Activated B cell treated with CpG ODN at 0.5 μM for 24 hours (primary cell): ENCODE measurements at regions not wholly inside any gene's neighbourhood (a gene's known extent, or its start where the extent isn't known, plus 50 kb on each side); places are given as distances from the start of the nearest gene placed in this dataset.

Experiments
- ATAC-seq: fragments of 200-7000 bp; cut with Tn5 transposase; one replicate; pipeline ENCODE4 v1.10.0; 2021; ENCODE audit warnings: low read depth, mild to moderate bottlenecking, moderate library complexity
- CTCF ChIA-PET: fragments of 350-600 bp; sonication (Branson Sonifier 250); formaldehyde crosslinking; loops from one replicate; lab custom pipeline; 2021; ENCODE audit warnings: antibody characterized with exemption; lab: Charles Lee
- POLR2A ChIA-PET: fragments of 350-600 bp; sonication (Branson Sonifier 250); formaldehyde crosslinking; loops from one replicate; lab custom pipeline; 2021; ENCODE audit warnings: antibody characterized with exemption; lab: Charles Lee
- DNase-seq: peaks from one replicate; pipeline ENCODE4 v3.0.0; 2022
- H3K27ac Mint-ChIP-seq: one replicate; pipeline ENCODE4 v1.8.0; 2020; ENCODE audit warnings: mixed read lengths
- H3K27me3 Mint-ChIP-seq: one replicate; pipeline ENCODE4 v1.8.0; 2021; ENCODE audit warnings: mixed read lengths
- H3K36me3 Mint-ChIP-seq: one replicate; pipeline ENCODE4 v1.8.0; 2021; ENCODE audit warnings: low read depth, mixed read lengths
- H3K4me1 Mint-ChIP-seq: one replicate; pipeline ENCODE4 v1.8.0; 2021; ENCODE audit warnings: mixed read lengths
- H3K4me3 Mint-ChIP-seq: one replicate; pipeline ENCODE4 v1.8.0; 2020; ENCODE audit warnings: mild to moderate bottlenecking, mixed read lengths
- H3K9me3 Mint-ChIP-seq: one replicate; pipeline ENCODE4 v1.8.0; 2020; ENCODE audit warnings: mixed read lengths
- intact Hi-C: fragments of 100-400 bp; cut with micrococcal nuclease; formaldehyde crosslinking; loops from one replicate; pipeline ENCODE4 v1.15.1; 2024
- TF ChIP-seq, protein P1 (sequence below): fragments of 200-600 bp; IDR thresholded peaks from one replicate; pipeline ENCODE4 v1.8.0; 2022; ENCODE audit warnings: antibody characterized with exemption, mild to moderate bottlenecking

DNA sequence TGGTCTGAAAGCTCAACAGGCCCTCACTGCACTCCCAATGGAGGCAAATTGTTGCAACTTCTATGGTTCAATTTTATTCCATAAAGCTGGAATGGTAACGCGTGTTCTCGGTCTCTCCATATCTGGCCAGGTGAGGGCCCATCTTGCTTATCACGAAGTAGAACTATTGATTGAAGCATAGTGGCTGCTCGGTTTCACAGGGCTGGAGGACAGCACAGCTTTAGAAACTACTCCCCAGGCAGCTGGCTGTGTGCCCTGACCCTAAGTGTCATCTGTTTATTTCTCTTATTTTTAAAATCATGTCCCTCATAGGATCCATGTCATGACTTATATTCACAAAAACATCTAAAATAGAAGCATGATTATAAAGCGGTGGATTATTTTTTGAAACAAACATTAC lies 223.4 kb downstream of the NPR3 start:
- Mint-ChIP-seq H3K27me3 (no peaks in the 10 kb centered on the region), H3K4me1 (no peaks in the 10 kb centered on the region)

DNA sequence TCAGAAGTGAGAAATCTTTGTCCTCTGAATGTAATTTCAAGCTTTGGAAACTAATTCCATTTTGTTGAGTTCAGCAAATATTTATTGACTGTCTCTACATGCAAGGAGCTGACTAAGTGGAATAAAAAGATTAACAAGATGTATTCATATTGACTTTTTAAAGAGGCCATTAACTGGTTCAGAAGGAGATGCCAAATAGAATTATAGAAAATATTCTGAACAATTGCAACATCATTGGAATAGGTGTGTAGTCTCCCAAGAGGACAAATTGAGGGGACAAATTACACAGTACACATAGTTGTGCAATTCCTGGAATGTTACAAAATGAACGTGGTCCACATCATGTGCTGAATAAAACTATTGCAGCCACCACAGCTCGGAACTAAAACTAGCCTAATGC lies 224.2 kb downstream of the NPR3 start:
- no peaks in the 10 kb centered on the region for H3K9me3 Mint-ChIP-seq
- ChIA-PET CTCF (no interaction called here), POLR2A (no interaction called here)
- H3K36me3 Mint-ChIP-seq, result no peaks in the 10 kb centered on the region
- TF ChIP-seq, protein P1, sequence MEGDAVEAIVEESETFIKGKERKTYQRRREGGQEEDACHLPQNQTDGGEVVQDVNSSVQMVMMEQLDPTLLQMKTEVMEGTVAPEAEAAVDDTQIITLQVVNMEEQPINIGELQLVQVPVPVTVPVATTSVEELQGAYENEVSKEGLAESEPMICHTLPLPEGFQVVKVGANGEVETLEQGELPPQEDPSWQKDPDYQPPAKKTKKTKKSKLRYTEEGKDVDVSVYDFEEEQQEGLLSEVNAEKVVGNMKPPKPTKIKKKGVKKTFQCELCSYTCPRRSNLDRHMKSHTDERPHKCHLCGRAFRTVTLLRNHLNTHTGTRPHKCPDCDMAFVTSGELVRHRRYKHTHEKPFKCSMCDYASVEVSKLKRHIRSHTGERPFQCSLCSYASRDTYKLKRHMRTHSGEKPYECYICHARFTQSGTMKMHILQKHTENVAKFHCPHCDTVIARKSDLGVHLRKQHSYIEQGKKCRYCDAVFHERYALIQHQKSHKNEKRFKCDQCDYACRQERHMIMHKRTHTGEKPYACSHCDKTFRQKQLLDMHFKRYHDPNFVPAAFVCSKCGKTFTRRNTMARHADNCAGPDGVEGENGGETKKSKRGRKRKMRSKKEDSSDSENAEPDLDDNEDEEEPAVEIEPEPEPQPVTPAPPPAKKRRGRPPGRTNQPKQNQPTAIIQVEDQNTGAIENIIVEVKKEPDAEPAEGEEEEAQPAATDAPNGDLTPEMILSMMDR, result no peak
- DNase-seq (no peak), ATAC-seq (no peak)
- H3K4me3 Mint-ChIP-seq, result no peak overlapping the region
- no peaks in the 10 kb centered on the region for H3K27me3 Mint-ChIP-seq
- intact Hi-C loops, result no loop called here
- H3K4me1 Mint-ChIP-seq, result no peaks in the 10 kb centered on the region
- H3K27ac Mint-ChIP-seq, result no peak overlapping the region

More for the DNA sequence above, 223.4 kb downstream of the NPR3 start:
- ATAC-seq (no peak), DNase-seq (no peak)
- POLR2A ChIA-PET, result no interaction called here
- H3K4me3 Mint-ChIP-seq, result no peak overlapping the region
- no peak overlapping the region for H3K27ac Mint-ChIP-seq
- TF ChIP-seq, protein P1, result no peak
- CTCF ChIA-PET, result no interaction called here
- intact Hi-C loops, result no loop called here
- H3K36me3 Mint-ChIP-seq, result no peaks in the 10 kb centered on the region
- H3K9me3 Mint-ChIP-seq, result no peaks in the 10 kb centered on the region

DNA sequence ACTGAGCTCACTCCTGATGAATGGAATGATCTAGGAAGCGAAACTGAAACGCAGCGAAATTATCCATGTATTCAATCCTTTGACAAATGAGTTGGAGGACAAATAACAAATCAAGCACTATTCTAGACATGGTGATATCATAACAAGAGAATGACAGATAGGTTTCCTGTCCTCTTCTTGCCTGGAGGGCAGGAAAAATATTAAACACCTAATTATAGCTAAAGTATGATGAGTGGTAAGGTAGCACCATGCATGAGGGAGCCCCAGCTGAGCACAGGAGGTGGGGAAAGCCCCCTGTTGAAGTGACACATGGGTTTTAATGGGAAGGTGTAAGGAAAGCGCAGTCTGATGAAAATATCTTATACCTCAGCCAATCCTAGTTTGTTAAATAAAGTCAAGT lies 225.2 kb downstream of the NPR3 start:
- Mint-ChIP-seq H3K36me3 (no peaks in the 10 kb centered on the region), H3K27ac (no peak overlapping the region), H3K4me3 (no peak overlapping the region), H3K4me1 (no peaks in the 10 kb centered on the region), H3K9me3 (no peaks in the 10 kb centered on the region), H3K27me3 (no peaks in the 10 kb centered on the region)
- no peak for DNase-seq
- no peak for ATAC-seq
- TF ChIP-seq, protein P1, result no peak
- POLR2A ChIA-PET, result no interaction called here
- intact Hi-C loops, result no loop called here
- CTCF ChIA-PET, result no interaction called here

DNA sequence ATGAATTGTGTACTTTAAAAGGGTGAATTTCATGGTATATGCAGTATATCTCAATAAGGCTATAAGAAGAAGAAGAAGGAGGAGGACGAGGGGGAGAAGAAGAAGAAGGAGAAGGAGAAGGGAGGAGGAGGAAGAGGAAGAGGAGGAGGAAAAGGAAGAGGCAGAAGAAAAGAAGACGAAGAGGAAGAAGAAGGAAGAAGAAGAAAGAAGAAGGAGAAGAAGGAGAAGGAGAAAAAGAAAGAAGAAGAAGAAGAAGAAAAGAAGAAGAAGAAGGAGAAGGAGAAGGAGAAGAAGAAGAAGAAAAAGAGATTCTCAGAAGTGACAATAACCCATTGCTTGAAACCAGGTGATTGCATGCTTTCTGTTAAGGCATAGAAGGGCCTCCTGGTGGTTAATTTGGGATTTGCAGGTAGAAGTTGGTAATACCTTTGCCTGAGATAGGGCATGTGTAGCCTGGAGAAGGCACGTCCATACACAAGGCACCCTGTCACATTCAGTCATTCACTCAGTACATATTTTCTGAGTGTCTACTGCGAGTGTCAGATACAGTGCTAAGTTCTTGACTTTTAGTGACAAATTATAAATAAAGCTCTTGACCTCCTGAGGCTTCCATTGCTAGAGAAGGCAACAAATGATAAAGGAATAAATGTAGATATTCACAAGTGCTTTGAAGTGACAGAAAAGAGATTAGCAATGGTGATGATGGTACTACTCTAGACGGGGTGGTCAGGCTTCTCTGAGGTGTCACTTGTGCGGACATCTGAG lies 231.3 kb downstream of the NPR3 start:
- intact Hi-C loops, result no loop called here

DNA sequence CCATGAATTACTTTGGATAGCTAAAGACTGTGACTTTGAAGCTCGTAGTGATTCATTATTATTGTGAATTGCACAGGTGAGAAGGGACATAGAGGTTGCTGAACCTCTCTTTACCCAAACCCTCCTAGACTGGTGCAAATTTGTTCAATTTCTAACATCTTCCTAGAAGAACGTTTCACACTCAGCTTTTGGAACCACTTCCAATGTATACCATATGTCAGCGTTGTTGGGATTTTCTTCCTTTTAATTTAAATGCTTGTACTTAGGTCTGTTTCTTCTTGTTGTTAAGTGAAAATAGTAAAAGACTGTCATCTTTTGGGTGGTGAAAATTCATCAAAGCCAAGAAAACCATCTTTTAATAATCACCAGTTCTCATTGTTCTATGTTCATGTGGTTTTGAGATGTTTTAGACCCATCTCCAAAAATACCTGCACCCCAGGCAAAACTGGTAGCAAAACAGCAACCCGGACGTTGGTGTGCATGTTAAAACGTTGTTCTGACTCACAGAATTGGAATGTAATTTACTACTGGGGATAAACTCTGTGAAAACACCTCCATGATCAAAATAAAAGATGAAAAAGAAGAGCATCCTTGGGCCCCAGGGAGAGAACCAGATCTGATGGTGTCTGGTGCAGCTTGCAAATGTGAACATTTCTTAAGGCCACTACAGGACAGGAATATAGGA lies 238.3 kb downstream of the NPR3 start:
- H3K27ac Mint-ChIP-seq, result no peak overlapping the region
- no peaks in the 10 kb centered on the region for H3K27me3 Mint-ChIP-seq
- TF ChIP-seq, protein P1, result no peak
- intact Hi-C loops, result no loop called here
- DNase-seq, result no peak
- ATAC-seq, result no peak
- no peaks in the 10 kb centered on the region for H3K4me1 Mint-ChIP-seq
- no peaks in the 10 kb centered on the region for H3K9me3 Mint-ChIP-seq
- H3K4me3 Mint-ChIP-seq, result no peak overlapping the region
- H3K36me3 Mint-ChIP-seq, result no peaks in the 10 kb centered on the region
- ChIA-PET CTCF (no interaction called here), POLR2A (no interaction called here)

More for the DNA sequence above, 231.3 kb downstream of the NPR3 start:
- H3K9me3 Mint-ChIP-seq, result peaks cover 3% of the 10 kb centered on the region
- H3K27ac Mint-ChIP-seq, result no peak overlapping the region
- H3K4me3 Mint-ChIP-seq, result no peak overlapping the region
- H3K4me1 Mint-ChIP-seq, result no peaks in the 10 kb centered on the region
- POLR2A ChIA-PET, result no interaction called here
- ATAC-seq (no peak), DNase-seq (no peak)
- TF ChIP-seq, protein P1, result no peak
- no peaks in the 10 kb centered on the region for H3K36me3 Mint-ChIP-seq
- no peaks in the 10 kb centered on the region for H3K27me3 Mint-ChIP-seq
- CTCF ChIA-PET, result no interaction called here
